Keratinocyte (primary cell): ENCODE measurements at regions not wholly inside any gene's neighbourhood (a gene's known extent, or its start where the extent isn't known, plus 50 kb on each side); places are given as distances from the start of the nearest gene placed in this dataset.

Source experiments
- DNase-seq: peaks from one replicate; pipeline ENCODE4 v3.0.0-alpha.2; 2011; ENCODE audit warnings: low read depth, missing footprints, low spot score
- FAIRE-seq: peaks from 2 replicates; lab custom pipeline; 2011; peaks lifted over from hg19 to GRCh38; lab: Jason Lieb, UNC
- H2AFZ ChIP-seq: 2 replicates; pipeline ENCODE4 v1.6.0; 2012; ENCODE audit warnings: low read length, control low read depth, inconsistent platforms; ENCODE audit not compliant: control insufficient read depth
- H3K27ac ChIP-seq: 2 replicates; pipeline ENCODE4 v1.5.1; 2011; ENCODE audit warnings: low read length; ENCODE audit not compliant: control insufficient read depth, insufficient read depth
- H3K27me3 ChIP-seq: 3 replicates; pipeline ENCODE4 v1.6.0; 2011; ENCODE audit warnings: low read length; ENCODE audit not compliant: control insufficient read depth, insufficient read depth; ENCODE audit errors: extremely low read depth
- H3K36me3 ChIP-seq, 2 experiments: 2 replicates in 1 of 2; 3 replicates in 1 of 2; pipeline ENCODE4 v1.5.1; 2011; ENCODE audit warnings: low read length in 2 of 2, mild to moderate bottlenecking in 1 of 2; ENCODE audit not compliant: control insufficient read depth in 2 of 2, insufficient read depth in 2 of 2; ENCODE audit errors: extremely low read depth in 1 of 2
- H3K4me1 ChIP-seq: 3 replicates; pipeline ENCODE4 v1.5.1; 2011; ENCODE audit warnings: low read length; ENCODE audit not compliant: control insufficient read depth, insufficient read depth; ENCODE audit errors: extremely low read depth
- H3K4me2 ChIP-seq: 3 replicates; pipeline ENCODE4 v1.6.0; 2011; ENCODE audit warnings: low read depth, low read length; ENCODE audit not compliant: control insufficient read depth, insufficient read depth; ENCODE audit errors: extremely low read depth
- H3K4me3 ChIP-seq, 3 experiments: fragments of 200-600 bp in 1 of 3; sonication (generic) in 1 of 3; 2 replicates in 2 of 3; 3 replicates in 1 of 3; pipeline ENCODE4 v1.5.1; 2011 to 2016; ENCODE audit warnings: low read length in 3 of 3, mild to moderate bottlenecking in 3 of 3, control low read depth in 2 of 3, inconsistent platforms in 1 of 3, low read depth in 1 of 3, mixed read lengths in 1 of 3, mixed run types in 1 of 3, moderate library complexity in 1 of 3; ENCODE audit not compliant: control insufficient read depth in 2 of 3, insufficient read depth in 2 of 3; ENCODE audit errors: extremely low read depth in 1 of 3
- H3K79me2 ChIP-seq: 2 replicates; pipeline ENCODE4 v1.6.0; 2012; ENCODE audit warnings: low read length; ENCODE audit not compliant: control insufficient read depth, insufficient read depth
- H3K9ac ChIP-seq: 3 replicates; pipeline ENCODE4 v1.6.0; 2011; ENCODE audit warnings: low read length; ENCODE audit not compliant: control insufficient read depth, insufficient read depth; ENCODE audit errors: extremely low read depth
- H3K9me1 ChIP-seq: 3 replicates; pipeline ENCODE4 v1.6.0; 2011; ENCODE audit warnings: low read length; ENCODE audit not compliant: control insufficient read depth, insufficient read depth; ENCODE audit errors: extremely low read depth
- H3K9me3 ChIP-seq: 2 replicates; pipeline ENCODE4 v1.5.1; 2012; ENCODE audit warnings: low read depth, low read length; ENCODE audit not compliant: control insufficient read depth
- H4K20me1 ChIP-seq: 3 replicates; pipeline ENCODE4 v1.6.0; 2011; ENCODE audit warnings: low read length; ENCODE audit not compliant: control insufficient read depth, insufficient read depth; ENCODE audit errors: extremely low read depth
- CTCF ChIP-seq, 3 experiments: IDR thresholded peaks in 1 of 3; conservative IDR thresholded peaks in 1 of 3; optimal IDR thresholded peaks in 1 of 3; 2 replicates in 2 of 3; 3 replicates in 1 of 3; pipeline versions ENCODE3 to v1.5.1; 2011; ENCODE audit warnings: low read length in 3 of 3, mild to moderate bottlenecking in 3 of 3, moderate library complexity in 2 of 3, control low read depth in 1 of 3, inconsistent platforms in 1 of 3; ENCODE audit not compliant: insufficient read depth in 2 of 3; ENCODE audit errors: extremely low read depth in 1 of 3
- EZH2 ChIP-seq: IDR thresholded peaks from one replicate; pipeline ENCODE4 v1.6.1; 2012; ENCODE audit warnings: inconsistent platforms, mild to moderate bottlenecking, low read length, moderate library complexity
- dilution Hi-C: fragments of 300-500 bp; cut with MboI; formaldehyde crosslinking; loops from one replicate; pipeline ENCODE4 v1.7.0; 2020; ENCODE audit warnings: low sequenced_read_pairs; ENCODE audit not compliant: extremely low pct_ligation_motif_present

- no peaks in the 10 kb centered on the region for H3K36me3 ChIP-seq
- no peak overlapping the region for H3K4me2 ChIP-seq
- H3K27me3 ChIP-seq, result no peaks in the 10 kb centered on the region
- H4K20me1 ChIP-seq, result no peaks in the 10 kb centered on the region
- no peaks in the 10 kb centered on the region for H3K4me1 ChIP-seq
- FAIRE-seq (no peak), DNase-seq (no peak)
- no peak overlapping the region for H3K9ac ChIP-seq
- H2AFZ ChIP-seq, result no peak overlapping the region
- dilution Hi-C loops, result no loop called here
- no peaks in the 10 kb centered on the region for H3K9me3 ChIP-seq
- no peaks in the 10 kb centered on the region for H3K9me1 ChIP-seq
- H3K4me3 ChIP-seq, result no peak overlapping the region
- TF ChIP-seq CTCF (optimal IDR thresholded peaks at IDR 0.05 in 1 of 3, IDR thresholded peaks at IDR 0.05 in 1 of 3, conservative IDR thresholded peaks at IDR 0.05 in 1 of 3; ENCODE audit: extremely low read depth in 1 of 3, insufficient read depth in 2 of 3, low read length in 3 of 3) (no peak), EZH2 (no peak)
- H3K27ac ChIP-seq, result no peak overlapping the region
- no peaks in the 10 kb centered on the region for H3K79me2 ChIP-seq
Observed at GRCh38 chr3:110909839-110910238, 161.8 kb upstream of the NECTIN3 start.

GRCh38 chr3:110910346-110910955 is 161.2 kb upstream of the NECTIN3 start:
- no peaks in the 10 kb centered on the region for H3K9me1 ChIP-seq
- no peaks in the 10 kb centered on the region for H4K20me1 ChIP-seq
- no peaks in the 10 kb centered on the region for H3K9me3 ChIP-seq
- H2AFZ ChIP-seq, result no peak overlapping the region
- no peaks in the 10 kb centered on the region for H3K27me3 ChIP-seq
- no peaks in the 10 kb centered on the region for H3K79me2 ChIP-seq
- no peak for FAIRE-seq
- no peak overlapping the region for H3K4me3 ChIP-seq
- no peak for DNase-seq
- H3K9ac ChIP-seq, result no peak overlapping the region
- H3K4me2 ChIP-seq, result no peak overlapping the region
- dilution Hi-C loops, result no loop called here
- H3K27ac ChIP-seq, result no peak overlapping the region
- H3K4me1 ChIP-seq, result no peaks in the 10 kb centered on the region
- H3K36me3 ChIP-seq, result no peaks in the 10 kb centered on the region
- no peak for TF ChIP-seq EZH2
- TF ChIP-seq CTCF (optimal IDR thresholded peaks at IDR 0.05 in 1 of 3, IDR thresholded peaks at IDR 0.05 in 1 of 3, conservative IDR thresholded peaks at IDR 0.05 in 1 of 3; ENCODE audit: extremely low read depth in 1 of 3, insufficient read depth in 2 of 3, low read length in 3 of 3), result no peak
